A673 (cell line): ENCODE measurements at regions not wholly inside any gene's neighbourhood (a gene's known extent, or its start where the extent isn't known, plus 50 kb on each side); places are given as distances from the start of the nearest gene placed in this dataset.

ENCODE experiments used
- BruUV-seq: library from RNA; stranded (reverse); fragments of 400-500 nt; replicated peaks from 2 replicates; lab custom pipeline; 2021; lab: Mats Ljungman, UMichigan
- CTCF ChIA-PET: fragments of 300-600 bp; sonication (Branson Sonifier 250); formaldehyde crosslinking; loops from one replicate; lab custom pipeline; 2022; ENCODE audit warnings: antibody characterized with exemption; lab: Charles Lee
- POLR2A ChIA-PET: fragments of 300-600 bp; sonication (Branson Sonifier 250); formaldehyde crosslinking; loops from one replicate; lab custom pipeline; 2022; ENCODE audit warnings: antibody characterized with exemption; ENCODE audit not compliant: low non-redundant PET; lab: Charles Lee
- DNase-seq: peaks from one replicate; pipeline ENCODE4 v3.0.0-alpha.2; 2015; ENCODE audit warnings: low spot score
- H3K27ac ChIP-seq: fragments of 200-600 bp; sonication (generic); 2 replicates; pipeline ENCODE4 v1.5.1; 2016; ENCODE audit warnings: mixed run types, low read depth, mild to moderate bottlenecking, mixed read lengths, antibody characterized with exemption, low read length; ENCODE audit not compliant: poor library complexity, severe bottlenecking
- H3K27me3 ChIP-seq: fragments of 200-600 bp; sonication (generic); replicated peaks from 2 replicates; pipeline ENCODE4 v1.6.1; 2017; ENCODE audit warnings: mixed run types, low read depth, mild to moderate bottlenecking, mixed read lengths, antibody characterized with exemption, low read length; ENCODE audit not compliant: insufficient read depth, poor library complexity
- H3K36me3 ChIP-seq: fragments of 200-600 bp; sonication (generic); 2 replicates; pipeline ENCODE4 v1.6.1; 2016; ENCODE audit warnings: mixed run types, mild to moderate bottlenecking, mixed read lengths, antibody characterized with exemption, low read length; ENCODE audit not compliant: insufficient read depth, poor library complexity, severe bottlenecking
- H3K4me1 ChIP-seq: fragments of 200-600 bp; sonication (generic); 2 replicates; pipeline ENCODE4 v1.6.1; 2017; ENCODE audit warnings: mixed run types, mild to moderate bottlenecking, mixed read lengths, antibody characterized with exemption, low read length; ENCODE audit not compliant: insufficient read depth, poor library complexity, severe bottlenecking
- H3K4me3 ChIP-seq: fragments of 200-600 bp; sonication (generic); 2 replicates; pipeline ENCODE4 v1.5.1; 2016; ENCODE audit warnings: low read depth, mixed run types, mild to moderate bottlenecking, mixed read lengths, low read length; ENCODE audit not compliant: poor library complexity, severe bottlenecking
- H3K9me3 ChIP-seq: fragments of 200-600 bp; sonication (generic); 2 replicates; pipeline ENCODE4 v1.6.1; 2016; ENCODE audit warnings: mixed run types, low read depth, mild to moderate bottlenecking, mixed read lengths, antibody characterized with exemption, low read length; ENCODE audit not compliant: poor library complexity, severe bottlenecking
- EZH2 ChIP-seq: fragments of 200-600 bp; sonication (generic); IDR thresholded peaks from 2 replicates; pipeline ENCODE4 v1.6.1; 2017; ENCODE audit warnings: borderline replicate concordance, low read depth, mild to moderate bottlenecking, mixed read lengths, antibody characterized with exemption, low read length; ENCODE audit not compliant: poor library complexity, severe bottlenecking
- intact Hi-C: fragments of 100-400 bp; cut with micrococcal nuclease; formaldehyde crosslinking; loops from one replicate; pipeline ENCODE4 v1.10.0; 2022; ENCODE audit not compliant: unreplicated experiment
- TF ChIP-seq, protein P1 (sequence below): fragments of 300-800, 200-600 bp; sonication (generic); conservative IDR thresholded peaks from 2 replicates; pipeline ENCODE4 v1.5.1; 2017; ENCODE audit warnings: low read depth, mild to moderate bottlenecking, antibody characterized with exemption, low read length, moderate library complexity, mixed read lengths

DNA sequence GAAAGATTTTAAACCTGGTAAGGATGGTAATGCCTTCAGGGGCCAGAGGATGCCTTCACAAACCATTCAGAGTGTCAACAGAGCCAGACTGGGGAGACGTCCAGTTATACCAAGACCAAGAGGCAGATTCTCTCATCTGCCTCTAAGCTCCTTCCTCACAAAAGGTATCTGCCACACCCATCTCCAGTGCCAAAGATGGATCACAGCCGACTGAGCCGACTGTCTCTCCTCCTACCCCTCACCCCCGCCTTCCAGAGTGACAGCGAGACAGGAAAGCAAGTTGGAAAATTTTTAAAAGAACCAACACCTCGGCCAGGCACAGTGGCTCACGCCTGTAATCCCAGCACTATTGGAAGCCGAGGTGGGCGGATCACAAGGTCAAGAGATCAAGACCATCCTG lies 79.1 kb upstream of the AKIP1 start:
- H3K36me3 ChIP-seq = no peaks in the 10 kb centered on the region
- intact Hi-C loops = no loop called here
- no peak overlapping the region for H3K27ac ChIP-seq
- POLR2A ChIA-PET = no interaction called here
- no peaks in the 10 kb centered on the region for H3K27me3 ChIP-seq
- no peak for TF ChIP-seq EZH2
- TF ChIP-seq, protein P1, sequence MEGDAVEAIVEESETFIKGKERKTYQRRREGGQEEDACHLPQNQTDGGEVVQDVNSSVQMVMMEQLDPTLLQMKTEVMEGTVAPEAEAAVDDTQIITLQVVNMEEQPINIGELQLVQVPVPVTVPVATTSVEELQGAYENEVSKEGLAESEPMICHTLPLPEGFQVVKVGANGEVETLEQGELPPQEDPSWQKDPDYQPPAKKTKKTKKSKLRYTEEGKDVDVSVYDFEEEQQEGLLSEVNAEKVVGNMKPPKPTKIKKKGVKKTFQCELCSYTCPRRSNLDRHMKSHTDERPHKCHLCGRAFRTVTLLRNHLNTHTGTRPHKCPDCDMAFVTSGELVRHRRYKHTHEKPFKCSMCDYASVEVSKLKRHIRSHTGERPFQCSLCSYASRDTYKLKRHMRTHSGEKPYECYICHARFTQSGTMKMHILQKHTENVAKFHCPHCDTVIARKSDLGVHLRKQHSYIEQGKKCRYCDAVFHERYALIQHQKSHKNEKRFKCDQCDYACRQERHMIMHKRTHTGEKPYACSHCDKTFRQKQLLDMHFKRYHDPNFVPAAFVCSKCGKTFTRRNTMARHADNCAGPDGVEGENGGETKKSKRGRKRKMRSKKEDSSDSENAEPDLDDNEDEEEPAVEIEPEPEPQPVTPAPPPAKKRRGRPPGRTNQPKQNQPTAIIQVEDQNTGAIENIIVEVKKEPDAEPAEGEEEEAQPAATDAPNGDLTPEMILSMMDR = no peak
- no peak for DNase-seq
- no TSS peak for BruUV-seq
- no peaks in the 10 kb centered on the region for H3K9me3 ChIP-seq
- CTCF ChIA-PET = no interaction called here
- no peak overlapping the region for H3K4me3 ChIP-seq
- no peaks in the 10 kb centered on the region for H3K4me1 ChIP-seq

DNA sequence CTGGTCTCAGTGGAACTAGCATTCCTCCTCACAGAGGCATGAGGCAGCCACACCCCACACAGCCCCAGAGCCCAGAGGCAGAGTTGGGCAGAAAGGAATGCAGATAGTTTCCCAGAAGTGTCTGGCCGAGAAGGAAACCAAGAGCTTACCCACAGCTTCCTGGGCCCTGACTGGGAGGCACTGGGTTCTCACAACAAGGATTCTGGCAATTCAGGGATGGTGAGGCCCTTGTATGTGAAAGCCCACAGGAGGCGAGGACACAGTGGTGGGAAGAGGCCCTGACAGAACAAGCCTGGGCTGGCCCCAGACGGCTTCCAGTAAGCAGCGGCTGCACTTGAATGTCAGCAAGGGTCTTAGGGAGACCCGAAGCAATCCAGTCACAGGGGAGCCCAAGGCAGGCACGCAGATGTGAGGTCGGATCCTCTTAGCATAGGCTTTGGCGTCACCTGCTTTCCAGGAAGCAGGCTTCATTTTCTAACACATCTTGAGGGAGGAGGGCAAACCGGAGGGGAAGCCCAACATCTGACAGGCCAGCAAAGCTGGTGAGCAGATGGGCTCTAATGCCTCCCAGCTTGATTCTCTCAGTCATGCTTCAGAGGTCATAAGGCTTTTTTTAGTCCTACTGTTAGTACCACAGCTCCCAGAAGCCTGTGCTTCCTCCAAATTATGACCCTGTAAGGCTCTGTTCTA lies 78.3 kb upstream of the AKIP1 start:
- TF ChIP-seq, protein P1 = no peak
- TF ChIP-seq EZH2 = no peak
- no peak overlapping the region for H3K4me3 ChIP-seq
- intact Hi-C loops = no loop called here
- no TSS peak for BruUV-seq
- H3K9me3 ChIP-seq = no peaks in the 10 kb centered on the region
- DNase-seq = peak; percentile 24
- no peaks in the 10 kb centered on the region for H3K4me1 ChIP-seq
- ChIA-PET POLR2A (no interaction called here), CTCF (no interaction called here)
- no peaks in the 10 kb centered on the region for H3K27me3 ChIP-seq
- no peak overlapping the region for H3K27ac ChIP-seq
- H3K36me3 ChIP-seq = no peaks in the 10 kb centered on the region

DNA sequence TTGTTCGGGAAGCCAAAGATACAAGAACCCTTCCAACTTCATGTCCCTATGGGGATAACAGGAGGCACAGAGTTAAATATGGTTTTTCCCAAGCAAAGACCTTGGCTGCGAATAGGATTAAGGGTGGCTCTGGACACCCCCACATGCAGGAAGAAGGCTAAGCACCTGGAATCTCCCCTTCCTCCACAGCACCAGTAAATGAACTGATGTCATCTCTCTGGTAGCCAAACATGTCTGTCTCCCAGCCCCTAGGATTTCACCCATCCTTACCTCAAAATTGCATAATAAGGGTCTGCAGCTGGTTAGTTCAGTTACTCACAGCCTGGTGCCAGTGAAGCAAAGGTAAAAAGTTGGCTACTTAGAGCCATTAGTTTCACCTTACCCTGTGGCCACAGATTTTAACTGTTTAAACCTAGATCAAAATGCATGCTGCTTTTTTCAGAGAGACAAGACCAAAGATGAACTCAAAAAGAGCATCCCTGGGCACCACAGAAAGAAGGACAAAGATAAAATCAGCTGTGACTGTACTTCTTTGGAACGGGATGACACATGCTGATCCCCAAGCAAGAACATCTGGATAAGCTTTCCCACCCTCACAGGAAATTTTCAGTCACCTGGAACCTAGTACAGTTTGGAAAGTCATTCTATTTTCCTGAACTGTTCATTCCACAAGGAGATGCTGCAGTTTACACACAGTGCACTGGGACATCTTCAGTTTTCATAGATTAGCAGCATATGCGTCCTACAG lies 77.2 kb upstream of the AKIP1 start:
- BruUV-seq = no TSS peak
- H3K27me3 ChIP-seq = no peaks in the 10 kb centered on the region
- H3K27ac ChIP-seq = no peak overlapping the region
- TF ChIP-seq EZH2 = no peak
- TF ChIP-seq, protein P1 = no peak
- DNase-seq = no peak
- intact Hi-C loops = no loop called here
- no peaks in the 10 kb centered on the region for H3K4me1 ChIP-seq
- H3K4me3 ChIP-seq = no peak overlapping the region
- no peaks in the 10 kb centered on the region for H3K36me3 ChIP-seq
- CTCF ChIA-PET = no interaction called here
- no peaks in the 10 kb centered on the region for H3K9me3 ChIP-seq
- POLR2A ChIA-PET = no interaction called here
